Panc1 (cell line): ENCODE measurements at regions not wholly inside any gene's neighbourhood (a gene's known extent, or its start where the extent isn't known, plus 50 kb on each side); places are given as distances from the start of the nearest gene placed in this dataset.

Experiments
- ATAC-seq: fragments of 200-7000 bp; cut with Tn5 transposase; 2 replicates; pipeline ENCODE4 v1.9.1; 2020; ENCODE audit warnings: mild to moderate bottlenecking, moderate library complexity
- BruUV-seq: library from RNA; stranded (reverse); fragments of 400-500 nt; replicated peaks from 2 replicates; lab custom pipeline; 2021; lab: Mats Ljungman, UMichigan
- CTCF ChIA-PET: fragments of 300-600 bp; sonication (Branson Sonifier 250); formaldehyde crosslinking; loops from one replicate; lab custom pipeline; 2022; ENCODE audit warnings: antibody characterized with exemption; lab: Charles Lee
- POLR2A ChIA-PET: fragments of 300-600 bp; sonication (Branson Sonifier 250); formaldehyde crosslinking; loops from one replicate; lab custom pipeline; 2022; ENCODE audit warnings: antibody characterized with exemption; lab: Charles Lee
- DNase-seq: peaks from one replicate; pipeline ENCODE4 v3.0.0-alpha.2; 2010; ENCODE audit warnings: low read depth, low spot score
- H3K27ac ChIP-seq: 2 replicates; pipeline ENCODE4 v1.5.1; 2011; ENCODE audit warnings: mild to moderate bottlenecking, low read length, inconsistent platforms
- H3K27me3 ChIP-seq: fragments of 200-500 bp; sonication (Bioruptor generic); 2 replicates; pipeline ENCODE4 v1.6.0; 2014; ENCODE audit warnings: low read length, inconsistent platforms; ENCODE audit not compliant: control insufficient read depth, insufficient read depth
- H3K36me3 ChIP-seq: fragments of 200-500 bp; sonication (Bioruptor generic); 2 replicates; pipeline ENCODE4 v1.5.1; 2014; ENCODE audit warnings: inconsistent platforms, mild to moderate bottlenecking, low read length, moderate library complexity; ENCODE audit not compliant: control insufficient read depth, insufficient read depth
- H3K4me1 ChIP-seq: 2 replicates; pipeline ENCODE4 v1.5.1; 2011; ENCODE audit warnings: inconsistent platforms, mild to moderate bottlenecking, low read length, moderate library complexity; ENCODE audit not compliant: control insufficient read depth, insufficient read depth
- H3K4me3 ChIP-seq, 2 experiments: 2 replicates each; pipeline ENCODE4 v1.5.1; 2011 to 2012; ENCODE audit warnings: low read depth in 2 of 2, low read length in 2 of 2, mild to moderate bottlenecking in 2 of 2, inconsistent platforms in 1 of 2, moderate library complexity in 1 of 2
- H3K9me3 ChIP-seq: fragments of 200-500 bp; sonication (Bioruptor generic); 2 replicates; pipeline ENCODE4 v1.5.1; 2014; ENCODE audit warnings: low read depth, mild to moderate bottlenecking, inconsistent platforms, low read length, moderate library complexity; ENCODE audit not compliant: control insufficient read depth, insufficient read depth
- POLR2AphosphoS5 ChIP-seq: IDR thresholded peaks from 2 replicates; pipeline ENCODE4 v1.6.1; 2012; ENCODE audit warnings: mild to moderate bottlenecking, low read depth, low read length, moderate library complexity
- SIN3A ChIP-seq: IDR thresholded peaks from 2 replicates; pipeline ENCODE4 v1.6.1; 2012; ENCODE audit warnings: low read depth, mild to moderate bottlenecking, low read length, moderate library complexity, borderline replicate concordance; ENCODE audit not compliant: insufficient read depth
- TCF7L2 ChIP-seq: IDR thresholded peaks from 2 replicates; pipeline ENCODE4 v1.6.1; 2011; ENCODE audit warnings: mild to moderate bottlenecking, low read depth, low read length, inconsistent platforms
- in situ Hi-C: cut with HindIII; loops from 2 replicates; pipeline ENCODE4 v1.10.0; 2016; ENCODE audit warnings: low sequenced_read_pairs, low pct_unique_long_range_greater_than_20kb
- intact Hi-C: fragments of 100-400 bp; cut with micrococcal nuclease; formaldehyde crosslinking; loops from one replicate; pipeline ENCODE4 v1.10.0; 2022; ENCODE audit not compliant: unreplicated experiment
- TF ChIP-seq, protein P1 (sequence below), 2 experiments: IDR thresholded peaks; 2 replicates each; pipeline ENCODE4 v1.6.1; 2011 to 2012; ENCODE audit warnings: low read depth in 2 of 2, control low read depth in 1 of 2, low read length in 1 of 2, mild to moderate bottlenecking in 1 of 2, moderate library complexity in 1 of 2; ENCODE audit not compliant: insufficient read depth in 1 of 2
- TF ChIP-seq, protein P2 (sequence below): fragments of 450-650 bp; IDR thresholded peaks from 2 replicates; pipeline ENCODE4 v1.5.1; 2017; ENCODE audit warnings: mild to moderate bottlenecking

DNA sequence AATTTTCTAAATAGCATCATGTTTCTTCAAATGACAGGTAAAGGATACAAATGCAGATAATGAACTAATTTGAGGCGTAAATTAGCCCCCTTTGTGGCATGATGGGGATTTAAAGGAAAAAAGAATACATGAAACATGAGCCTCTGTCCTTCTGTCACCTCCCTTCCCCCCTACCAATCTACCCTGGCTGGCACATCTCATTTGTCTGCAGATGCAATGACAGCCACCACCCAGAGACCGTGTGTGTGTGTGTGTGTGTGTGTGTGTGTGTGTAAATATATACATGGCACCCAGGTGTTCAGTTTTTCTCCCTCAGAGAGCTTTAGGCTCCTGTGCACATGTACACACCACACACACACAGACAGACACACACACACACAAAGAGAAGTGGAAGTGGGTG lies 451.1 kb downstream of the RWDD3 start:
- no TSS peak for BruUV-seq
- POLR2A ChIA-PET = no interaction called here
- in situ Hi-C loops = no loop called here

DNA sequence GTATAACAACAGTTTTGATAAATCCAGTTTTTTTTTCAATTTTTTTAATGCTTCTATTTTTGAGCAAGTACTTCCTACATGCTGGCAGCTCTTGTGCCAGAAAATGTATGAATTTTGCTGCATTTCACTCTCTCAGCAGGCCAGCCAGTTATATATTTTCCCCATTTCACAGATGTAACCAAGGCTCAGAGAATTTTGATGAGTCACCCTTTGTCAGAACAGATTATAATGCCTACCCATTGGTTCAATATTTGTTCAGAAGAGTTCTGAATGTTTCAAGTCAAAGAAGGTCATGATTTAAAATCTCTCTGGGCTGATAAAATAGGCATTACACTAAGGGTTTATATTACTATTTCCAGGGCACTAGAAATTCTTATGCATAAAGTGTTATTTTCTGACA lies 452.2 kb downstream of the RWDD3 start:
- in situ Hi-C loops = no loop called here

More for the DNA sequence above, 451.1 kb downstream of the RWDD3 start:
- ATAC-seq (no peak), DNase-seq (no peak)
- CTCF ChIA-PET = no interaction called here
- TF ChIP-seq POLR2AphosphoS5 = no peak
- TF ChIP-seq, protein P1, sequence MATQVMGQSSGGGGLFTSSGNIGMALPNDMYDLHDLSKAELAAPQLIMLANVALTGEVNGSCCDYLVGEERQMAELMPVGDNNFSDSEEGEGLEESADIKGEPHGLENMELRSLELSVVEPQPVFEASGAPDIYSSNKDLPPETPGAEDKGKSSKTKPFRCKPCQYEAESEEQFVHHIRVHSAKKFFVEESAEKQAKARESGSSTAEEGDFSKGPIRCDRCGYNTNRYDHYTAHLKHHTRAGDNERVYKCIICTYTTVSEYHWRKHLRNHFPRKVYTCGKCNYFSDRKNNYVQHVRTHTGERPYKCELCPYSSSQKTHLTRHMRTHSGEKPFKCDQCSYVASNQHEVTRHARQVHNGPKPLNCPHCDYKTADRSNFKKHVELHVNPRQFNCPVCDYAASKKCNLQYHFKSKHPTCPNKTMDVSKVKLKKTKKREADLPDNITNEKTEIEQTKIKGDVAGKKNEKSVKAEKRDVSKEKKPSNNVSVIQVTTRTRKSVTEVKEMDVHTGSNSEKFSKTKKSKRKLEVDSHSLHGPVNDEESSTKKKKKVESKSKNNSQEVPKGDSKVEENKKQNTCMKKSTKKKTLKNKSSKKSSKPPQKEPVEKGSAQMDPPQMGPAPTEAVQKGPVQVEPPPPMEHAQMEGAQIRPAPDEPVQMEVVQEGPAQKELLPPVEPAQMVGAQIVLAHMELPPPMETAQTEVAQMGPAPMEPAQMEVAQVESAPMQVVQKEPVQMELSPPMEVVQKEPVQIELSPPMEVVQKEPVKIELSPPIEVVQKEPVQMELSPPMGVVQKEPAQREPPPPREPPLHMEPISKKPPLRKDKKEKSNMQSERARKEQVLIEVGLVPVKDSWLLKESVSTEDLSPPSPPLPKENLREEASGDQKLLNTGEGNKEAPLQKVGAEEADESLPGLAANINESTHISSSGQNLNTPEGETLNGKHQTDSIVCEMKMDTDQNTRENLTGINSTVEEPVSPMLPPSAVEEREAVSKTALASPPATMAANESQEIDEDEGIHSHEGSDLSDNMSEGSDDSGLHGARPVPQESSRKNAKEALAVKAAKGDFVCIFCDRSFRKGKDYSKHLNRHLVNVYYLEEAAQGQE (IDR thresholded peaks at IDR 0.05; ENCODE audit: insufficient read depth in 1 of 2, low read depth in 2 of 2, low read length in 1 of 2) = no peak
- intact Hi-C loops = no loop called here
- Histone ChIP-seq H3K9me3 (no peaks in the 10 kb centered on the region), H3K27ac (no peak overlapping the region), H3K4me1 (no peaks in the 10 kb centered on the region), H3K27me3 (no peaks in the 10 kb centered on the region), H3K4me3 (no peak overlapping the region), H3K36me3 (no peaks in the 10 kb centered on the region)

More for the DNA sequence above, 452.2 kb downstream of the RWDD3 start:
- no peak for DNase-seq
- Histone ChIP-seq H3K4me3 (no peak overlapping the region), H3K9me3 (no peaks in the 10 kb centered on the region), H3K36me3 (no peaks in the 10 kb centered on the region), H3K4me1 (no peaks in the 10 kb centered on the region), H3K27me3 (no peaks in the 10 kb centered on the region), H3K27ac (no peak overlapping the region)
- no peak for ATAC-seq
- POLR2A ChIA-PET = no interaction called here
- intact Hi-C loops = no loop called here
- TF ChIP-seq, protein P1 (IDR thresholded peaks at IDR 0.05; ENCODE audit: insufficient read depth in 1 of 2, low read depth in 2 of 2, low read length in 1 of 2) = no peak
- TF ChIP-seq, protein P2, sequence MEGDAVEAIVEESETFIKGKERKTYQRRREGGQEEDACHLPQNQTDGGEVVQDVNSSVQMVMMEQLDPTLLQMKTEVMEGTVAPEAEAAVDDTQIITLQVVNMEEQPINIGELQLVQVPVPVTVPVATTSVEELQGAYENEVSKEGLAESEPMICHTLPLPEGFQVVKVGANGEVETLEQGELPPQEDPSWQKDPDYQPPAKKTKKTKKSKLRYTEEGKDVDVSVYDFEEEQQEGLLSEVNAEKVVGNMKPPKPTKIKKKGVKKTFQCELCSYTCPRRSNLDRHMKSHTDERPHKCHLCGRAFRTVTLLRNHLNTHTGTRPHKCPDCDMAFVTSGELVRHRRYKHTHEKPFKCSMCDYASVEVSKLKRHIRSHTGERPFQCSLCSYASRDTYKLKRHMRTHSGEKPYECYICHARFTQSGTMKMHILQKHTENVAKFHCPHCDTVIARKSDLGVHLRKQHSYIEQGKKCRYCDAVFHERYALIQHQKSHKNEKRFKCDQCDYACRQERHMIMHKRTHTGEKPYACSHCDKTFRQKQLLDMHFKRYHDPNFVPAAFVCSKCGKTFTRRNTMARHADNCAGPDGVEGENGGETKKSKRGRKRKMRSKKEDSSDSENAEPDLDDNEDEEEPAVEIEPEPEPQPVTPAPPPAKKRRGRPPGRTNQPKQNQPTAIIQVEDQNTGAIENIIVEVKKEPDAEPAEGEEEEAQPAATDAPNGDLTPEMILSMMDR = no peak
- TF ChIP-seq TCF7L2 (no peak), SIN3A (no peak), POLR2AphosphoS5 (no peak)
- BruUV-seq = no TSS peak
- CTCF ChIA-PET = no interaction called here
